ENCODE measurements at regions not wholly inside any gene's neighbourhood (a gene's known extent, or its start where the extent isn't known, plus 50 kb on each side); places are given as distances from the start of the nearest gene placed in this dataset.

DNA sequence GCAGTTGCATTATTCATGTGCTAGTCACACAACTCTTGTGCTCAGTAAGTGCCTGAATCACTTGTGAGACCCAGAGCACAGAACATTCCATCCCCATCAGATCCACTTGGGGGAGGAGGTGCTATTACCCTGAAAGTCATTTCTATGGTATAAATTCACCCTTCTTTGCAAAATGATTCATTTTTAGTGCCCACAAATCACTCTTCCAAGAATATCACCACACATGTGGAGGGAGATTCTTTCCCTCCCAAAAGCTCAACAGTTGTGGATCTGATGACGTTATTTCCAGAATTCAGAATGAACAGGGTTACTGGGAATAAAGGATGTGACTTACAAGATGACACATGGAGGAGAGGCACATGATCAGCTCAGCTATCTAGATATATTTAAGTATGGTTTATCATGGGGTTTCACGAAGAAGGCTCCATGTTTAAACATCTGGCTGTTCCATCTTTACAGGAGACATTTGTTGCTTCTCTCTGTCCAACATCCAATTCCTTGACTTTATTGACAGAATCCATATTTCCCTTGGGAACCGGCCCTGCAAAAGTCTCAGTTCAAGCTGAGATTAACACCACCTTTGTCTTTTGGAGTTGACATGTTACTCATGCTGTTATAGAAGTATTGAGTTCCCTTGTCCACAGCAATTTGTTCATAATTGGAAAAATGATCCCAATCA is 214.2 kb upstream of the PROK2 start:
- 66% methylated on average over 3 of the region's 3 CpGs for WGBS
- Histone ChIP-seq H3K27ac (replicated peaks in 1 of 4) (no peak overlapping the region), H3K9me3 (no peaks in the 10 kb centered on the region)

DNA sequence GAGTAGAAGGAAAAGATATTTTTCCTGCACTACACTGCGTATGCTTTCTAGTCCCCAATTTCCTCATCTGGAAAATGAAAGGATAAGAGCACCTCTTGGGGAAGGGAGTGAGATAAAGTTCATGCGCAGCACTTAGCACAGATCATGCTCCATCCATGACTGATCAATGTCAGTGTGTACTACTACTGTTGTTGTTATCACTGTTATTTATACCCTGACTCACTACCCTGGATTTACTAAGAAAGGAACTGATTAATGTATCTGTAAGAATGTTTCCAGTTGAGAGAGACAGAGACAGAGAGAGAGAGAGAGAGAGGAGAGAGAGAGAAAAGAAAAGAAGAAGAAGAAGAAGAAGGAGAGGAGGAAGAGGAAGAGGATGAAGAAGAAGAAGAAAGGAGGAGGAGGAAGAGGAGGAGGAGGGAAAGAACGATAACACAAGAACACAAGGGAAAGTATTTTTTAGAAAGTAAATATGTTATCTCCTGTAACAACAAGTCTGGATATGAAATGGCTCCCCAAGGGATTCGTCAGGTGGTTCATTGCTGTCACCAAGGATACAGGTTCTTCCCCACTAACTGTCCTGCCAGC is 212.2 kb upstream of the PROK2 start:
- intact Hi-C loops (cut with DNase I) = no loop called here
- Histone ChIP-seq H3K4me3 (no peak overlapping the region), H3K4me1 (no peaks in the 10 kb centered on the region), H3K27ac (replicated peaks in 1 of 4) (no peak overlapping the region), H3K9me3 (no peaks in the 10 kb centered on the region), H3K36me3 (no peaks in the 10 kb centered on the region), H3K27me3 (no peaks in the 10 kb centered on the region)
- no peak for TF ChIP-seq CTCF (IDR thresholded peaks at IDR 0.05)
- TF ChIP-seq POLR2AphosphoS5 (IDR thresholded peaks at IDR 0.05) = no peak
- no peak for TF ChIP-seq POLR2A (IDR thresholded peaks at IDR 0.05; ENCODE audit: low read depth)
- TF ChIP-seq EP300 (IDR thresholded peaks at IDR 0.05) = no peak
- WGBS = 85% methylated on average over 4 of the region's 4 CpGs
- no peak for DNase-seq (ENCODE audit: extremely low spot score)

More for the DNA sequence above, 214.2 kb upstream of the PROK2 start:
- TF ChIP-seq CTCF (IDR thresholded peaks at IDR 0.05) = no peak
- TF ChIP-seq POLR2AphosphoS5 (IDR thresholded peaks at IDR 0.05) = no peak
- no peak for TF ChIP-seq POLR2A (IDR thresholded peaks at IDR 0.05; ENCODE audit: low read depth)
- TF ChIP-seq EP300 (IDR thresholded peaks at IDR 0.05) = no peak
- H3K27me3 ChIP-seq = no peaks in the 10 kb centered on the region
- intact Hi-C loops (cut with DNase I) = no loop called here
- H3K4me1 ChIP-seq = no peaks in the 10 kb centered on the region
- no peak for DNase-seq (ENCODE audit: extremely low spot score)
- H3K36me3 ChIP-seq = no peaks in the 10 kb centered on the region
- H3K4me3 ChIP-seq = no peak overlapping the region

DNA sequence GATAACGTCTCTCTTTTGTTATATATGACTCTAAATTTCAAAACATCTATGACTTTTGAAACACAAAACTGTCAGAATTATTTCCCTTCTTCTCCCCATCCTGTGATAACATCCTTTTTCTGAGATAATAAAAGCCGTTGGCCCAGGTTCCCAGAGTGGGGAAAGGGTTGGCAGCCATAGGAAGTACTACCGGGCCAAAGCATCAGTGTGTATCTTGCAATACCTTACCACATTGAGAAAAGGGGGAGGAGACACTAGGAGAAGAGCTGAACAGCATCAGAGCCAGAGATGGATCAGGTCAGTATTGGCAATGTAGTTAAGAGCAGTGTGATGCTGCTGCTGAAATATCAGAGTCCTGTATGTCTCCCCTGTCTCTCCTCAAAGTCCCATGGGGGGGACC is 210.0 kb upstream of the PROK2 start:
- Histone ChIP-seq H3K4me1 (no peaks in the 10 kb centered on the region), H3K4me3 (no peak overlapping the region), H3K36me3 (no peaks in the 10 kb centered on the region), H3K9me3 (no peaks in the 10 kb centered on the region), H3K27me3 (no peaks in the 10 kb centered on the region), H3K27ac (replicated peaks in 1 of 4) (no peak overlapping the region)
- TF ChIP-seq POLR2AphosphoS5 (IDR thresholded peaks at IDR 0.05) (no peak), CTCF (IDR thresholded peaks at IDR 0.05) (no peak), POLR2A (IDR thresholded peaks at IDR 0.05; ENCODE audit: low read depth) (no peak), EP300 (IDR thresholded peaks at IDR 0.05) (no peak)
- no peak for DNase-seq (ENCODE audit: extremely low spot score)
- 53% methylated on average over 3 of the region's 3 CpGs for WGBS
- intact Hi-C loops (cut with DNase I) = no loop called here

DNA sequence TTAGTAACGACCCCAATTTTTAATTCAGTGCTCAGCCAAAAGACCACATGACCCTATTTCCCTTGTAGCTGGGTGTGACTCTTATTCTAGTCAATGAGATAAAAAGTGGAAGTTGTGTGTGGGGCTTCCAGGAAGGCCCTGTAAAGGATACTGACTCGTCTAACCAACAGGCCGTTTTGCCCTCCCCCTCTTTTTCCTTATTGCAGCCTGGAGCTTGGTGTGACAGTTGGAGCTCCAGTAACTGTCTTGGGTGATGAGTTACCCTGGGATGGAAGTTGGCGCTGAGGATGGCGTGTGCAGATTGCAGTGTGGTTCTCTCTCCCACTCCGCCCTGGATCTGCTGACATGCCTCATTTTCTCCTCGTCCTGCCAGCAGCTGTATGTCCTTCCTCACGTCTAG is 209.3 kb upstream of the PROK2 start:
- no peak for TF ChIP-seq POLR2AphosphoS5 (IDR thresholded peaks at IDR 0.05)
- TF ChIP-seq POLR2A (IDR thresholded peaks at IDR 0.05; ENCODE audit: low read depth) = no peak
- no peak for TF ChIP-seq EP300 (IDR thresholded peaks at IDR 0.05)
- Histone ChIP-seq H3K36me3 (no peaks in the 10 kb centered on the region), H3K4me1 (no peaks in the 10 kb centered on the region), H3K4me3 (no peak overlapping the region), H3K9me3 (no peaks in the 10 kb centered on the region), H3K27ac (replicated peaks in 1 of 4) (no peak overlapping the region), H3K27me3 (no peaks in the 10 kb centered on the region)
- 81% methylated on average over 8 of the region's 8 CpGs for WGBS
- DNase-seq (ENCODE audit: extremely low spot score) = no peak
- intact Hi-C loops (cut with DNase I) = no loop called here

DNA sequence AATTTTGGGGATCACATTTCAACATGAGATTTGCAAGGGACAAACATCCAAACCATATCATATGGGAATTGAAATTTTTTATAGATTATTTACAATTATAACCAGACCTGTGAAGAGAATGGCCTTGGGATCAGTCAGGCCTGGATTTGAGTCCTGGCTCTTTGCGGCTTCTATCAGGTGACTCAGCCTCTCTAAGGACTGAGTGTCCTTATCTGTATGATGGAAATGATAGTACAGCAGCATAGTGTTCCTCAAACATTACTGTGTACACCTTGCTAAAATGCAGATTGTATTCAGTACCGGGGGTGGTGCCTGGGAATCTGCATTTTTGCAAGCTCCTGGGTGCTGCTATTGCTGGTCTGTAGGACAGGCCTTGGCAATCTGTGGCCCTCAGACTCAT is 206.7 kb upstream of the PROK2 start:
- H3K27ac ChIP-seq (replicated peaks in 1 of 4) = no peak overlapping the region
- H3K27me3 ChIP-seq = no peaks in the 10 kb centered on the region
- 69% methylated on average over 2 of the region's 2 CpGs for WGBS
- H3K36me3 ChIP-seq = no peaks in the 10 kb centered on the region
- H3K4me1 ChIP-seq = no peaks in the 10 kb centered on the region
- intact Hi-C loops (cut with DNase I) = no loop called here
- TF ChIP-seq EP300 (IDR thresholded peaks at IDR 0.05) = no peak
- no peak for TF ChIP-seq POLR2AphosphoS5 (IDR thresholded peaks at IDR 0.05)
- TF ChIP-seq POLR2A (IDR thresholded peaks at IDR 0.05; ENCODE audit: low read depth) = no peak
- TF ChIP-seq CTCF (IDR thresholded peaks at IDR 0.05) = no peak
- no peaks in the 10 kb centered on the region for H3K9me3 ChIP-seq
- no peak for DNase-seq (ENCODE audit: extremely low spot score)
- no peak overlapping the region for H3K4me3 ChIP-seq

Measured in esophagus muscularis mucosa (tissue), 4 donors.